ENCODE measurements at regions not wholly inside any gene's neighbourhood (a gene's known extent, or its start where the extent isn't known, plus 50 kb on each side); places are given as distances from the start of the nearest gene placed in this dataset.
"Not testable (repeated sequence)": the region's sequence is repeated elsewhere in the genome, so short reads cannot be mapped to it uniquely, and the experiment has no call there.

- FAIRE-seq (no peak), DNase-seq (ENCODE audit: low read depth in 1 of 2, low spot score in 1 of 2) (no peak), ATAC-seq (no peak; a peak in 1 of 6 replicates)
- ChIA-PET CTCF (no interaction called here), POLR2A (no interaction called here)
- 24% methylated on average over 2 of the region's 2 CpGs for WGBS (ENCODE audit: missing lambda C conversion rate)
- Histone ChIP-seq H3K4me2 (no peak overlapping the region), H3K9me3 (no peaks in the 10 kb centered on the region), H3K27ac (no peak overlapping the region), H3K4me3 (no peak overlapping the region), H3K4me1 (no peaks in the 10 kb centered on the region)
- TF ChIP-seq ELK1 (IDR thresholded peaks at IDR 0.05; ENCODE audit: low read depth, low read length) (no peak), HEYL (CRISPR knock-in tag; IDR thresholded peaks at IDR 0.05) (no peak), CBX8 (IDR thresholded peaks at IDR 0.05) (no peak), MAZ (IDR thresholded peaks at IDR 0.05; ENCODE audit: borderline replicate concordance, low read depth, low read length) (no peak), CEBPB (IDR thresholded peaks at IDR 0.05) (no peak), RCOR1 (IDR thresholded peaks at IDR 0.05; ENCODE audit: low read depth, low read length) (no peak), MYC (IDR thresholded peaks at IDR 0.05; ENCODE audit: borderline replicate concordance, low read length) (no peak), E2F6 (IDR thresholded peaks at IDR 0.05; ENCODE audit: borderline replicate concordance, low read depth) (no peak), RFX5 (IDR thresholded peaks at IDR 0.05) (no peak), ESRRA (IDR thresholded peaks at IDR 0.05; ENCODE audit: borderline replicate concordance, low read length) (no peak), NPAS2 (CRISPR knock-in tag; IDR thresholded peaks at IDR 0.05; ENCODE audit: borderline replicate concordance) (no peak)
Observed at GRCh38 chr2:154507186-154507585, 191.3 kb upstream of the KCNJ3 start.

- CTCF ChIA-PET, result no interaction called here
- Histone ChIP-seq H3K4me3 (no peak overlapping the region), H3K9me3 (no peaks in the 10 kb centered on the region), H3K4me1 (no peaks in the 10 kb centered on the region), H3K27ac (no peak overlapping the region), H3K4me2 (no peak overlapping the region)
- TF ChIP-seq MAZ (IDR thresholded peaks at IDR 0.05; ENCODE audit: borderline replicate concordance, low read depth, low read length) (no peak), MAFK (IDR thresholded peaks at IDR 0.05; ENCODE audit: partially characterized antibody) (peak; percentile 80), FOXS1 (CRISPR knock-in tag; IDR thresholded peaks at IDR 0.05) (no peak)
- TF ChIP-seq, protein P1, sequence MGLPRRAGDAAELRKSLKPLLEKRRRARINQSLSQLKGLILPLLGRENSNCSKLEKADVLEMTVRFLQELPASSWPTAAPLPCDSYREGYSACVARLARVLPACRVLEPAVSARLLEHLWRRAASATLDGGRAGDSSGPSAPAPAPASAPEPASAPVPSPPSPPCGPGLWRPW (IDR thresholded peaks at IDR 0.05), result no peak
- FAIRE-seq (no peak), DNase-seq (ENCODE audit: low read depth in 1 of 2, low spot score in 1 of 2) (no peak), ATAC-seq (no peak)
- 55% methylated on average over 1 of the region's 1 CpG for WGBS (ENCODE audit: missing lambda C conversion rate)
- POLR2A ChIA-PET, result interaction anchor here (0.7 kb wide), 1 partner anchor 86 kb away, joined by 4 read pairs; no protein-coding TSS in a partner anchor
Observed at GRCh38 chr2:154518872-154519271, 179.6 kb upstream of the KCNJ3 start.

- H3K9me3 ChIP-seq; POLR2A ChIA-PET; DNase-seq (ENCODE audit: low read depth in 1 of 2, low spot score in 1 of 2); H3K4me1 ChIP-seq; ATAC-seq; FAIRE-seq; CTCF ChIA-PET; H3K4me2 ChIP-seq; H3K4me3 ChIP-seq; H3K27ac ChIP-seq: not testable (repeated sequence)
- WGBS (ENCODE audit: missing lambda C conversion rate), result 62% methylated on average over 4 of the region's 4 CpGs
Observed at GRCh38 chr2:154520951-154521350, 177.5 kb upstream of the KCNJ3 start.

DNA sequence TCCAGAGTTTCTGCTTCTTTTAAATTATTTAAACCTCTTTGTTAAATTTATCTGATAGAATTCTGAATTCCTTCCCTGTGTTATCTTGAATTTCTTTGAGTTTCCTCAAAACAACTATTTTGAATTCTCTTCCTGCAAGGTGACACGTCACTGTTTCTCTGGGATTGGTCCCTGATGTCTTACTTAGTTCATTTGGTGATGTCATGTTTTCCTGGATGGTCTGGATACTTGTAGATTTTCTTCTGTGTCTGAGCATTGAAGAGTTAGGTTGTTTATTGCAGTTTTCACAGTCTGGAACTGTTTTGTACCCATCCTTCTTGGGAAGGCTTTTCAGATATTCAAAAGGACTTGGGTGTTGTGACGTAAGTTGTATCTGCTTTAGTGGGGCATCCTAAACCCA lies 172.3 kb upstream of the KCNJ3 start:
- ATAC-seq, result no peak
- H3K27ac ChIP-seq, result no peak overlapping the region
- DNase-seq (ENCODE audit: low read depth in 1 of 2, low spot score in 1 of 2), result no peak
- POLR2A ChIA-PET, result no interaction called here
- no peak overlapping the region for H3K4me3 ChIP-seq
- FAIRE-seq, result no peak
- no peaks in the 10 kb centered on the region for H3K9me3 ChIP-seq
- CTCF ChIA-PET, result no interaction called here
- H3K4me2 ChIP-seq, result no peak overlapping the region
- H3K4me1 ChIP-seq, result no peaks in the 10 kb centered on the region
- 53% methylated on average over 2 of the region's 2 CpGs for WGBS (ENCODE audit: missing lambda C conversion rate)
- TF ChIP-seq MAFK (IDR thresholded peaks at IDR 0.05; ENCODE audit: partially characterized antibody) (no peak), ATOH8 (CRISPR knock-in tag; IDR thresholded peaks at IDR 0.05; ENCODE audit: low read depth) (no peak), CBX2 (IDR thresholded peaks at IDR 0.05; ENCODE audit: borderline replicate concordance, low read depth) (no peak), NR3C1 (IDR thresholded peaks at IDR 0.05) (no peak), JUNB (IDR thresholded peaks at IDR 0.05) (no peak), ZNF302 (CRISPR knock-in tag; IDR thresholded peaks at IDR 0.05) (no peak), SREBF2 (IDR thresholded peaks at IDR 0.05) (no peak), RCOR1 (IDR thresholded peaks at IDR 0.05; ENCODE audit: low read depth, low read length) (no peak), CHD2 (IDR thresholded peaks at IDR 0.05; ENCODE audit: low read length, partially characterized antibody) (no peak), CEBPB (IDR thresholded peaks at IDR 0.05) (no peak), NPAS2 (CRISPR knock-in tag; IDR thresholded peaks at IDR 0.05; ENCODE audit: borderline replicate concordance) (no peak), ZC3H11A (IDR thresholded peaks at IDR 0.05) (no peak), REST (IDR thresholded peaks at IDR 0.05) (no peak), ESRRA (IDR thresholded peaks at IDR 0.05; ENCODE audit: borderline replicate concordance, low read length) (no peak), RARB (CRISPR knock-in tag; IDR thresholded peaks at IDR 0.05) (no peak)

Measured in A549 (cell line).